SK-N-SH (cell line): ENCODE measurements at regions not wholly inside any gene's neighbourhood (a gene's known extent, or its start where the extent isn't known, plus 50 kb on each side); places are given as distances from the start of the nearest gene placed in this dataset.
"Not testable (repeated sequence)": the region's sequence is repeated elsewhere in the genome, so short reads cannot be mapped to it uniquely, and the experiment has no call there.

Experiments used
- IRF3 ChIP-seq: fragments of 150-350 bp; IDR thresholded peaks from 2 replicates; pipeline ENCODE4 v1.6.1; 2016; ENCODE audit warnings: mild to moderate bottlenecking, low read depth, low read length
- MEF2A ChIP-seq: IDR thresholded peaks from 2 replicates; pipeline ENCODE4 v1.4.0; 2012; ENCODE audit warnings: low read depth, borderline replicate concordance
- TF ChIP-seq, protein P1 (sequence below): fragments of 200-600 bp; sonication (generic); IDR thresholded peaks from 2 replicates; pipeline ENCODE4 v1.6.1; 2017; ENCODE audit warnings: antibody characterized with exemption, mild to moderate bottlenecking, moderate library complexity

GRCh38 chr2:67132441-67132940 lies 264.6 kb upstream of the ETAA1 start:
- TF ChIP-seq, protein P1, sequence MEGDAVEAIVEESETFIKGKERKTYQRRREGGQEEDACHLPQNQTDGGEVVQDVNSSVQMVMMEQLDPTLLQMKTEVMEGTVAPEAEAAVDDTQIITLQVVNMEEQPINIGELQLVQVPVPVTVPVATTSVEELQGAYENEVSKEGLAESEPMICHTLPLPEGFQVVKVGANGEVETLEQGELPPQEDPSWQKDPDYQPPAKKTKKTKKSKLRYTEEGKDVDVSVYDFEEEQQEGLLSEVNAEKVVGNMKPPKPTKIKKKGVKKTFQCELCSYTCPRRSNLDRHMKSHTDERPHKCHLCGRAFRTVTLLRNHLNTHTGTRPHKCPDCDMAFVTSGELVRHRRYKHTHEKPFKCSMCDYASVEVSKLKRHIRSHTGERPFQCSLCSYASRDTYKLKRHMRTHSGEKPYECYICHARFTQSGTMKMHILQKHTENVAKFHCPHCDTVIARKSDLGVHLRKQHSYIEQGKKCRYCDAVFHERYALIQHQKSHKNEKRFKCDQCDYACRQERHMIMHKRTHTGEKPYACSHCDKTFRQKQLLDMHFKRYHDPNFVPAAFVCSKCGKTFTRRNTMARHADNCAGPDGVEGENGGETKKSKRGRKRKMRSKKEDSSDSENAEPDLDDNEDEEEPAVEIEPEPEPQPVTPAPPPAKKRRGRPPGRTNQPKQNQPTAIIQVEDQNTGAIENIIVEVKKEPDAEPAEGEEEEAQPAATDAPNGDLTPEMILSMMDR: not testable (repeated sequence)
- not testable (repeated sequence) for TF ChIP-seq MEF2A, IRF3
